HG02571 (cell line): ENCODE measurements at regions not wholly inside any gene's neighbourhood (a gene's known extent, or its start where the extent isn't known, plus 50 kb on each side); places are given as distances from the start of the nearest gene placed in this dataset.
"Not testable (repeated sequence)": the region's sequence is repeated elsewhere in the genome, so short reads cannot be mapped to it uniquely, and the experiment has no call there.

ENCODE experiments used
- ATAC-seq: cut with Tn5 transposase; IDR thresholded peaks from one replicate; pipeline ENCODE4 v1.9.1; 2021; ENCODE audit warnings: mild to moderate bottlenecking, moderate library complexity; ENCODE audit not compliant: unreplicated experiment

- no peak for ATAC-seq
Measured at GRCh38 chr6:6724539-6725467, 136.3 kb downstream of the LY86 start.

- ATAC-seq = no peak
Measured at GRCh38 chr6:6725468-6726209, 137.1 kb downstream of the LY86 start.

- ATAC-seq = no peak
Measured at GRCh38 chr6:6728169-6728941, 139.8 kb downstream of the LY86 start.

- ATAC-seq = no peak
Measured at GRCh38 chr6:6729971-6730370, 141.5 kb downstream of the LY86 start.

GRCh38 chr6:6730831-6731230 lies 142.3 kb downstream of the LY86 start:
- ATAC-seq = no peak

GRCh38 chr6:6734479-6735465 lies 146.3 kb downstream of the LY86 start:
- ATAC-seq = no peak

GRCh38 chr6:6736791-6737654 lies 148.5 kb downstream of the LY86 start:
- no peak for ATAC-seq

GRCh38 chr6:6737671-6738070 lies 149.2 kb downstream of the LY86 start:
- ATAC-seq = no peak

GRCh38 chr6:6738108-6738507 lies 149.6 kb downstream of the LY86 start:
- no peak for ATAC-seq

- ATAC-seq = no peak
Measured at GRCh38 chr6:6738922-6739716, 150.6 kb downstream of the LY86 start.

GRCh38 chr6:6740595-6740994 lies 152.1 kb downstream of the LY86 start:
- ATAC-seq = no peak

- no peak for ATAC-seq
Measured at GRCh38 chr6:6741264-6741663, 152.7 kb downstream of the LY86 start.

- no peak for ATAC-seq
Measured at GRCh38 chr6:6742535-6742934, 154.0 kb downstream of the LY86 start.

GRCh38 chr6:6744551-6744950 lies 156.0 kb downstream of the LY86 start:
- ATAC-seq = no peak

- not testable (repeated sequence) for ATAC-seq
Measured at GRCh38 chr6:6745637-6746332, 157.3 kb downstream of the LY86 start.

GRCh38 chr6:6746333-6746969 lies 157.9 kb downstream of the LY86 start:
- no peak for ATAC-seq

GRCh38 chr6:6746970-6747338 lies 158.4 kb downstream of the LY86 start:
- no peak for ATAC-seq
